SKM-1 (cell line): ENCODE measurements at regions not wholly inside any gene's neighbourhood (a gene's known extent, or its start where the extent isn't known, plus 50 kb on each side); places are given as distances from the start of the nearest gene placed in this dataset.

Experiments
- DNase-seq: peaks from one replicate; lab custom pipeline; 2025; ENCODE audit not compliant: unreplicated experiment; lab: John Stamatoyannopoulos, UW

GRCh38 chr9:3732077-3733038 is 206.6 kb upstream of the RFX3 start:
- DNase-seq: peak; percentile 80

GRCh38 chr9:3730511-3730922 is 204.7 kb upstream of the RFX3 start:
- no peak for DNase-seq

- no peak for DNase-seq
Measured at GRCh38 chr9:3721096-3721495, 195.3 kb upstream of the RFX3 start.

- DNase-seq: no peak
Measured at GRCh38 chr9:3719286-3719685, 193.5 kb upstream of the RFX3 start.

GRCh38 chr9:3716415-3716814 is 190.6 kb upstream of the RFX3 start:
- DNase-seq: no peak

- no peak for DNase-seq
Measured at GRCh38 chr9:3708751-3709150, 182.9 kb upstream of the RFX3 start.

- DNase-seq: no peak
Measured at GRCh38 chr9:3704890-3705289, 179.1 kb upstream of the RFX3 start.

- DNase-seq: no peak
Measured at GRCh38 chr9:3700772-3701171, 175.0 kb upstream of the RFX3 start.

GRCh38 chr9:3699883-3700282 is 174.1 kb upstream of the RFX3 start:
- DNase-seq: no peak

GRCh38 chr9:3698531-3698930 is 172.7 kb upstream of the RFX3 start:
- no peak for DNase-seq

GRCh38 chr9:3698076-3698475 is 172.3 kb upstream of the RFX3 start:
- no peak for DNase-seq

- no peak for DNase-seq
Measured at GRCh38 chr9:3696368-3696767, 170.6 kb upstream of the RFX3 start.

- no peak for DNase-seq
Measured at GRCh38 chr9:3692606-3693005, 166.8 kb upstream of the RFX3 start.

- DNase-seq: no peak
Measured at GRCh38 chr9:3689555-3689954, 163.8 kb upstream of the RFX3 start.

GRCh38 chr9:3687145-3687544 is 161.3 kb upstream of the RFX3 start:
- DNase-seq: no peak

GRCh38 chr9:3682186-3682585 is 156.4 kb upstream of the RFX3 start:
- no peak for DNase-seq

- no peak for DNase-seq
Measured at GRCh38 chr9:3677541-3677940, 151.7 kb upstream of the RFX3 start.

GRCh38 chr9:3676766-3677165 is 151.0 kb upstream of the RFX3 start:
- no peak for DNase-seq

- no peak for DNase-seq
Measured at GRCh38 chr9:3675946-3676345, 150.1 kb upstream of the RFX3 start.

- no peak for DNase-seq
Measured at GRCh38 chr9:3674561-3674960, 148.8 kb upstream of the RFX3 start.

- no peak for DNase-seq
Measured at GRCh38 chr9:3672399-3672798, 146.6 kb upstream of the RFX3 start.

- DNase-seq: no peak
Measured at GRCh38 chr9:3664044-3664443, 138.2 kb upstream of the RFX3 start.

- no peak for DNase-seq
Measured at GRCh38 chr9:3662671-3663070, 136.9 kb upstream of the RFX3 start.
